H54 (cell line): ENCODE measurements at regions not wholly inside any gene's neighbourhood (a gene's known extent, or its start where the extent isn't known, plus 50 kb on each side); places are given as distances from the start of the nearest gene placed in this dataset.

ENCODE experiments used
- DNase-seq: peaks from one replicate; pipeline ENCODE4 v3.0.0; 2011; ENCODE audit warnings: low spot score, mixed read lengths; ENCODE audit not compliant: insufficient read length
- FAIRE-seq: peaks from 3 replicates; lab custom pipeline; 2011; peaks lifted over from hg19 to GRCh38; lab: Jason Lieb, UNC
- POLR2A ChIP-seq: IDR thresholded peaks from 2 replicates; pipeline ENCODE4 v1.6.1; 2011; ENCODE audit warnings: low read depth, mild to moderate bottlenecking, low read length

DNA sequence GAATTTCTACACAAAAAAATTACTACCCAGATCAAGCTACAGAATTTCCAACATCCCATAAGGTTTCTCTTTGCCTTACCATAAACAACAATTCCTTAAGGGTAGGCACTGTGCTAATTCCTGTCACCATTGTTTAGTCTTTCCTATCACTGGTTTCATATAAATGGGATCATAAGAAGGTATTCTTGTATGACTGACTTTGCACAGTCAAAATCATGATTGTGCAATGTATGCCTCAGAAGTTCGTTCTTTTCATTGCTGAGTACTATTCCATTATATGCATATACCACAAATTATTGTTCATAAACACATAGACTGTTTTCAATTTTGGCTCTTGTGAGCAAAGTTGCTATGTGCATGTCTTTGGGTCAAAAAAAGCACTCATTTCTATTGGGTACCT, 611.6 kb upstream of the CADM1 start:
- TF ChIP-seq POLR2A: no peak
- FAIRE-seq (no peak), DNase-seq (no peak)

DNA sequence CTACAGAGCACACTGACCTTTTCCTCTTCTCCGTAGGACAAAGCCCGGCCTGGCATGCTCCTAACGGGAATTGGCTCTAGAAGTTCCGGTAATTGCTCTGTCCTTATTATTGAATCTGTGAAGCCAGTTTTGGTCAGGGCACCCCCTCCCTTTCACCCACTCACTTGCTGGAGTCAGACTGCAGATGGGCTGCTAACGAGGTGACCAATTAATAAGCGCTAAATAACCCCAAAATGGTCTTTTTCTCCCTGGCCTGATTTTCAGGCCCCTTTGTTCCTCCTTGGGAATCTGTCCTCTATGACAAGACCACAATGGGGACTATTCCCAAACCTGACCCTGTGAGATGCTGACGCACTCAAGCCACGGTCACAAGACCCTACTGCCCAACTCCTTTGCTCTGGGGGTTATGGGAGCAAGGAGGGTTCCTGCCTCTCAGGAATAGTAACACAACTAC, 610.0 kb upstream of the CADM1 start:
- FAIRE-seq (no peak), DNase-seq (no peak)
- TF ChIP-seq POLR2A: no peak

DNA sequence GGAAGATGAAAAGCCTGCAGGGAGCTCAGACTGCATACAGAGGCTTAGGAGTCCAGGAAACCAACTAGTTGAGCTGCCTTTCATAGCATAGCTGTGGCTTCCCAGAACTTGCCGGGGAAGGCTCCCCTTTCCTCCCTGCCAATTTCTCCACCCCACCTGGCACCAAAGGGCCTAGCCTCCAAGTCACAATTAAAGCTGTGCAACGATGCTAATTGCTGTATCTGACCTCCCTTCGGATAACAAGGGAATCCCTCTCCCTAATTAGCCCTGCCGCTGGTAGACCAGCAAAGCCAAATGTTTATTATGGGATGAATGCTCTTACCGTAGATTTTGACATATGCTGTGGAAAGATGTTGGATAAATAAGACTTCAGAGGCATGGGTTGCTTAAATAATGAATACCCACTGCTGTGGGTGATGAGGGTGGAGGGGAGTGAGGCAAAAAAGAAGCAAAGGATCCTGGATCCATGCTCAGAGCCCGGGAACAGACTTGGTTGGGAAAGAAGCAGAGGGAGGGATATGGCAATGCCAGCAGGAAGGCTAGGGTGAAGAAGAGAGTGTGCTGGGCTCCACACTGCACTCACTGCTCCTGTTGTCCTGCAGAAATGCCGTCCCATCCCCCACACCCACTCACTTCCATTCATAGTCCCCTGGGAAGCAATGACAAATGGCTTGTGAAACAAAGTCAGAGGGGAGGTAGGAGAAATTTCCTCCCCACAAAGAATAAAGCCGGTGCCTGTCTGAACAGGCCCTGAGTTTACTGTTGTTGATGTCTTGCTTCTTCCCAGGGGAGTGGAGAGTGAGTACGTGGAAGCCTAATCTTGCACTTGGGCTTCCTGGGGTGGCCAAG, 608.1 kb upstream of the CADM1 start:
- DNase-seq (no peak), FAIRE-seq (no peak)
- TF ChIP-seq POLR2A: no peak

DNA sequence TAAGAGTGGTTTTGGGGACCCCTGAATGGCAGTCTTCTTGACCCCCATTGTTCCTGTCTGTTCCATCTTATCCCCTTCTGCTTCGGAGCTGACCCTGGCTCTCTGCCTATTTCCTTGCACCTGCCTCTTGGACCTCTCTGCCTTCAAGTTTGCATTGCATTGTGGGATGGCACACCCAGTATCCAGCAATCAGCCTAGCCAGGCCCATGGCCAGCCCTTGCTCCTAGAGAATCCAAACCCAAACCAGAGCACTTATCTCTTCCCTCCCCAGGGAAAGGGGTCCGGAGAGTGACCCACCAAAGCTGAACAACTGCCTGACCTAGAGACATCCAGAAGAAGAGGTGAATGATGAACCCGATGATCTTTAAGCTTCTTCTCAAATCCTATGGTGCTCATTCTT, 607.3 kb upstream of the CADM1 start:
- no peak for DNase-seq
- FAIRE-seq: no peak
- TF ChIP-seq POLR2A: no peak

DNA sequence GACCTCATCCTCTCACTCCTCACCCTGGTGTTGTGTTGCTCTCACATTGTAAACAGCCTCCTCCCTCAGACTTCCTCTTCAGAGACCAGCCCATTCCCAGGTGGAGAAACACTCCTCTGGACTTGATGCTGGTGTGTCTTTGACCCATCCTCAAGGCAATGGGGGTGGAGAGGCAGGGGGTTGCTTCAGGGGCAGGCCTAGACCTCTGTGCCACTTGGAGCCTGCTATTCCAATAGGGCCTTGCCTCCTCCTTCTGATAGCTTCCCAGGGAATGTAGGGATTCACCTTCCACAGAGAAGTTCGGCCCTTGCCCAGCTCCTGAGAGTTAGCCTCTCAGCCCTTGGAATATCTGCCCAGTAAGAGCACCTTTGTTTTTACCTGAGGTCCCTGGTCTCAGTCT, 606.6 kb upstream of the CADM1 start:
- no peak for FAIRE-seq
- no peak for TF ChIP-seq POLR2A
- DNase-seq: no peak

DNA sequence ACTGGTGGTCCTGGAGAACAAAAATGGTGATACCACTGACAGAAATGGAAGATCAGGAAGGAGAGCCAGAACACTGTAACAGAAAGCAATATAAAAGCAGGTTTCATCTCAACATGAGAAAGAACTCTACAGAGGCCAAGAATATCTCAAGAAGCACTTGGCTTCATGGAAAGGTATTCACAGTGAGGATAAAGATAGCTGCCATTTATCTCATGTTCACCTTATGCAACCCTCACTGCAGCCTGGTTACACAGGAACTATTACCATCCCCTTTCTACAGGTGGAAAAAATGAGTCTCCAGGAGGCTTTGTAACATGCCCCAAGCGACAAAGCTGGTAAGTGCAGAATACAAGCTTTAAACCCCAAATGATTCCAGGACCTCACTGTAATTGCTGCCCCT, 606.1 kb upstream of the CADM1 start:
- no peak for DNase-seq
- FAIRE-seq: no peak
- TF ChIP-seq POLR2A: no peak

DNA sequence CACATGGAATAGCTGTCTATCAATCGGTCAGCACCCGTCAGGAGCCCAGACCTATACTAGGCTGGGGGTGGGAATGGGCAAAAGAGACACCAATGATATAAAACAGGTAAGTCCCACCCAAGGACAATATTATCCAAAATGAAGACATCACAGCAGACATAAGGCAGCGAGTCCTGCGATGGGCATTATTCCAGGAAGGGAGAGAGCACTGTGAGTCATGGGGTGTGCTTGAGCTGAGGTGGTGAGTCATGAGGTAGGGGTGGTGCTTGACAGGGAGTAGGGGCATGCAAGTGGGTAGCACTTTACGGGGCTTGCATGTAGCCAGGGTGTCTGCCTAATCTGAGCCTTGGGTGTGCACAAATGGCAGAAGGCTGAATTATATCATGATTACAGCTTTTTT, 605.0 kb upstream of the CADM1 start:
- no peak for TF ChIP-seq POLR2A
- peak; percentile 41 for FAIRE-seq
- peak; percentile 59 for DNase-seq

DNA sequence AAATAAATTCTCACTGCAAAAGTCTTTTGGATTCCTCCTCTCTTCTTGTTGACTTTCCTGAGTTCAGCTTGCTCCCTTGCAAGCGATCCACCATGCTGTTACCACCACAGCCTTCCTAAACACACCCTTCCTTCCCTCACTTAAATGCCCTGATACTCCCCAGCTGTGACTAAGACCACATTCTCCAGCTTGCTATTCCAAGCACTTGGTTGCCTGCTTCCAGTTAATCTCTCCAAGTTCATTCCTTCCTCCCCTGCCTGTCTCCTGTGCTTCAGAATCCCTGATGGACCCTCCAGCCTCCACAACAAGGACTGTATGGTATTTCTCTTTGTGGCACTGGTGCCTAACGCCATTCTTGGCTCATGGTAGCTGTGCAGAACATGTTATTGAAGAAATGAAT, 603.9 kb upstream of the CADM1 start:
- DNase-seq (no peak), FAIRE-seq (no peak)
- no peak for TF ChIP-seq POLR2A

DNA sequence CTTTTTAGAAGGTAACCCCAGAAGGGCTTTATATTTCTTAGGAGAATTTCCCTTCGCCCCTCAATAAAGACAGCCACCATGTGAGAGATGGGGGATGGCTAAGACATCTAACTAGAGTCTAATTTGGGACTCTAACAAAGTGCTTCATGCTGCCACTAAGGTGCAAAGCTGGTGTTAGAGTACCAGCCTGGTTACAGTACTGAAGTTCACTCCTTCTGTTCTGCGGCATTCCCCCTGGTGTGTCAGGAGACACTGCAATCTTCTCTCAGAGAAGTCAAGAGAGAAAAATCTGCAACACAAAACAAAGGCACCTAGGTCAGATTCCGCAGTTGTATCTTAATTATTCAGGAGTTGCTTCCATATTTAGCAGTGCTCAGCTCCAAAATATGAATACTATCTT, 603.0 kb upstream of the CADM1 start:
- FAIRE-seq (no peak), DNase-seq (no peak)
- TF ChIP-seq POLR2A: no peak

DNA sequence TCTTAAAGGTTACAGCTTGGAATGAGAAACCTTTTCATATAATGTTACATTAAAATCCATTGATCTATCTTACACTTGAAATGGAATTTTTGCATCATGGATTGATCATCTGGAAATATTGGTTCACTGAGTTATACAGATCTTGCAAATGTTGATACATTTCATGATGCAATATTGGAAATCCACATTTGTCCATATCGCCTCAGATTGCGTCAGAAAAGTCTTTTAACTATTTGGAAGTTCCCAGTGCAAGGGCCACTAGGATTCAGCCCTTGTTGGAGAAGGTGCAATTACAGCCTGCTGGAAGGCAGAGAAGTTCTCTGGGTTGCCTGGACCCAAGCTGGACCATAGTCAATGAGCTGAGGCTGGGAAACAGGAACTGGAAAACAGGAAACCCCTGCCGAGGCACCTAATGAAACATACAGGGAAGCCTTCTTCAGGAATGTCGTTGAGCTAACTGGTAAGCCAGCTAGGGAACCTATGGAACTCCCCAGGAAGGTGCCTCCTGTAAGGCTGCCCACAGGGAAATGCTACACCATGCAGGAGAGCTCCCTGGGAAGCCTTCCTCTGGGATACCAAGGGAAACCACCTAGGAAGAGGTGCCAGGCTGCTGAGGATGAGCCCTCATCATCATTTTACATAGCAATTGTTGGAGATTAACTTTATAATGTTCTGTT, 600.4 kb upstream of the CADM1 start:
- FAIRE-seq (no peak), DNase-seq (no peak)
- TF ChIP-seq POLR2A: no peak

DNA sequence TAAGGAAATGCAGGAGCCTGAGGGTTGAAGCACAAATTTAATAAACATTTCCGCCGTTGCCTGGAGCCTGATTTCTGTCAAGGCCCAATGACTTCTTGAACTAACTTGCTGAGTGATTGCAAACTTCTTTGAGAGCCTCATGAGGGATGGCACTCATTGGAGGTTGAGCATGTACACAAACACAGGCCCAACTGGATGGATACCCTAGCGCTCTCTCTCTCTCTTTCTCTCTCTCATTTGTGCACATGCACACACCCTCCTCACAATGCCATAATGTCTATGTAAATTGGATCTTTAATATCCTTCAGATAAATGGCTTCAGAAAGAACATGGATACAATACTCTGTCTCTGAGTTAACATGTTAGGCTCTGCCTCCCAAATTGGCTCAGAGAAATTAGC, 597.7 kb upstream of the CADM1 start:
- FAIRE-seq: no peak
- TF ChIP-seq POLR2A: no peak
- no peak for DNase-seq

DNA sequence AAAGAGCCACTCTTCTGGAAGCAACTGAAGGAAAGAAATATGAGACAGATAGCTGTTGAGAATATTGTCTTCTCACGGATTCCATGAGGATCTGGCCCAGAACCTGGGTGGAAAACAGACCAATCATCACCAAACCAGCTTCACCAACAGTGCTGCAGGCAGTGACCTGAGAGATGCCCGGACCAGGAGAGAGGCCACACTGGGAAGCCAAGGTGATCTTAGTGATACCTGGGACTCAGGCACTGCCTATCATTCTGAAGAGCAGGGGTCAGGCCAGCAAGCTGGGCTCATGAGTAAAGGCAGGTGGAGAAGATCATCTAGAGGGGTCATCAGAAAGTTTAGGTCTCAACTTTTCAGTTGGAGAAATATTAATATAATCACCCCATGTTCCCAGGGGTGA, 595.8 kb upstream of the CADM1 start:
- DNase-seq (no peak), FAIRE-seq (no peak)
- TF ChIP-seq POLR2A: no peak

DNA sequence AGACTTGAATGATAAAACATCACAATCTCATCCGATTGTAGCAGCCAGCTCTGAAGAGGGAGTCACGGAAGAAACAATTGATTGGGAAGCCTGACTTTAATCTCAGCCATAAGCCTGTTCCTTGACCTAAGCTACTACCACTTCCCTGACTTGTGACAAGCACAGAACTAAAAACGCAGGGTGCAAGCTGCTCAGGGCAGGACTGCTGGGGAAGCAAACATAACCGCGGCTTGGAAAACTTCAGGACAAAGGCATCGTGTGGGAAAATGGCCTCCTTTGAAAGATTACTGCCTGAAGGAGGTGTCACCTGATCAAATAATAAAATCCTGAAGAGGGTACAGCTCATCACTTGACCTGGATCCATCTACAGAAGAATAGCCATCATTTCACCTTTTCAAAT, 595.3 kb upstream of the CADM1 start:
- no peak for FAIRE-seq
- DNase-seq: no peak
- TF ChIP-seq POLR2A: no peak

DNA sequence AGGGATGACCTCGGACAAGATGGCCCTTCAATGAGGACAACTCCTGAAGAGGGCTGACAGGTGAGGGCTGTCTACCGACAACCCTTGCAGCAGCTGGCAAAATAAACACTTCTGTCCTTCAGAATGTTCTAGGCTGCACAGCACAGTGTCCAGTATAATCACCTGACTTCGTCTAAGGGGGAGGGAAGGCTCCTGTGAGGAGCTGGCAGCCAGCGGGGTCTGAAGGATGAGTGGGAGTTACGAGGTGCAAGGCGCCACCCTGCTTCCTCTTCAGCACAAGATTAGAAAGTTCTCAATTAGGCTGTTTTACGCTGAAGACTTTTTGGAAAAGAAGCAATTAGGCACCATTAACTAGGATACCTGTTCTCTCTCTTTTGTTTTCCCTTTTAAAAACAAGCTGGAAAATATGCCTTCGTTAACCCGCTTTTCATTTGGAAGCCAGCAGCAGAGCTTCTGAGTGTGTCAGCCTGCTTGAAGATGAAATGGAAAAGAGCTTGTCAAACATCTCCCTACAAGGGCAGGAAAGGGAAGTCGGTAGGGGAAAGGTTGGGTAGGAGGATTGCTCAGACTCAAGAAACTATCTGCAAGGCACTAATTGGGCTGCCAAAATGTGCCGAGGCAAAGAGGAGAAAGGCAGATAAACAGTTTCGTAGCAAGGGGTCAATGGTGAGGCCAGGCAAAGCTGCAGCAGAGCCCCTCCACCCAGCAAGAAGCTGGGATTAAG, 592.2 kb upstream of the CADM1 start:
- no peak for TF ChIP-seq POLR2A
- DNase-seq (no peak), FAIRE-seq (no peak)
